Gastrocnemius medialis (tissue), 4 donors: ENCODE measurements at regions not wholly inside any gene's neighbourhood (a gene's known extent, or its start where the extent isn't known, plus 50 kb on each side); places are given as distances from the start of the nearest gene placed in this dataset.

Experiments used
- POLR2A ChIP-seq, 2 donors: fragments of 450-650 bp; IDR thresholded peaks; one replicate each; pipeline ENCODE4 v1.6.1; 2017; ENCODE audit warnings: antibody characterized with exemption in 2 of 2, mild to moderate bottlenecking in 2 of 2, moderate library complexity in 2 of 2
- TF ChIP-seq, protein P1 (sequence below), 5 experiments: fragments of 450-650 bp in 3 of 5; fragments of 200-600 bp in 2 of 5; sonication (generic) in 2 of 5; IDR thresholded peaks in 4 of 5; conservative IDR thresholded peaks in 1 of 5; 1 replicate in 4 of 5; 2 replicates in 1 of 5; pipeline ENCODE4 v1.5.1; 2016 to 2019; ENCODE audit warnings: antibody characterized with exemption in 5 of 5, mild to moderate bottlenecking in 3 of 5, moderate library complexity in 3 of 5

DNA sequence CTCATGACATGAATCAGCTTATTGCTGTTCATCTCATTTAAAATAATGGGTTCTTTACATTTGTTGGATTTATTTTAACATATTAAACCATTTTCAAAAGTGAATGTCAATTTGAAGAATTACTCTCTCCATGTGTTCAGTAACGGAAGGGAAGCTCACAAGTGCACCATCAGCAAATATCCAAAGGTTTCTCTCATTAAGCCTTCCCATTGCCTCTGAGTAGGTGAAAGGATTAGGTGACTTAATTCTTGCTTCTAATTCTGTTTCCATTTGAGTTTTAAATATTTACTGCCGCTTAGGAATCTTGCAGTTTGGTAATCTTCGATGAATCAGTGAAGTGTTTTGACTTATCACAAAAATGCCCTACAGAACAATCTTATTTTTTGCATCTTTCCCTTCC is 145.1 kb upstream of the NYAP2 start:
- TF ChIP-seq, protein P1, sequence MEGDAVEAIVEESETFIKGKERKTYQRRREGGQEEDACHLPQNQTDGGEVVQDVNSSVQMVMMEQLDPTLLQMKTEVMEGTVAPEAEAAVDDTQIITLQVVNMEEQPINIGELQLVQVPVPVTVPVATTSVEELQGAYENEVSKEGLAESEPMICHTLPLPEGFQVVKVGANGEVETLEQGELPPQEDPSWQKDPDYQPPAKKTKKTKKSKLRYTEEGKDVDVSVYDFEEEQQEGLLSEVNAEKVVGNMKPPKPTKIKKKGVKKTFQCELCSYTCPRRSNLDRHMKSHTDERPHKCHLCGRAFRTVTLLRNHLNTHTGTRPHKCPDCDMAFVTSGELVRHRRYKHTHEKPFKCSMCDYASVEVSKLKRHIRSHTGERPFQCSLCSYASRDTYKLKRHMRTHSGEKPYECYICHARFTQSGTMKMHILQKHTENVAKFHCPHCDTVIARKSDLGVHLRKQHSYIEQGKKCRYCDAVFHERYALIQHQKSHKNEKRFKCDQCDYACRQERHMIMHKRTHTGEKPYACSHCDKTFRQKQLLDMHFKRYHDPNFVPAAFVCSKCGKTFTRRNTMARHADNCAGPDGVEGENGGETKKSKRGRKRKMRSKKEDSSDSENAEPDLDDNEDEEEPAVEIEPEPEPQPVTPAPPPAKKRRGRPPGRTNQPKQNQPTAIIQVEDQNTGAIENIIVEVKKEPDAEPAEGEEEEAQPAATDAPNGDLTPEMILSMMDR (IDR thresholded peaks at IDR 0.05 in 4 of 5, conservative IDR thresholded peaks at IDR 0.05 in 1 of 5) = no peak
- no peak for TF ChIP-seq POLR2A (IDR thresholded peaks at IDR 0.05)
